A549 (cell line): ENCODE measurements at regions not wholly inside any gene's neighbourhood (a gene's known extent, or its start where the extent isn't known, plus 50 kb on each side); places are given as distances from the start of the nearest gene placed in this dataset.

ENCODE experiments used
- CBX8 ChIP-seq: fragments of 200-600 bp; sonication (generic); IDR thresholded peaks from 2 replicates; pipeline ENCODE4 v1.6.1; 2016
- CTCF ChIP-seq: fragments of >200 bp; sonication (Bioruptor Twin); formaldehyde crosslinking; IDR thresholded peaks from 3 replicates; pipeline ENCODE4 v1.5.1; 2016
- EP300 ChIP-seq, 2 experiments: fragments of >200 bp; sonication (Bioruptor Twin); formaldehyde crosslinking; IDR thresholded peaks; 2 replicates in 1 of 2; 3 replicates in 1 of 2; pipeline ENCODE4 v1.6.1; 2016 to 2017
- FOXS1 ChIP-seq: fragments of 250-450 bp; sonication (Bioruptor Pico); IDR thresholded peaks from 2 replicates; pipeline ENCODE4 v1.5.0; 2020; ENCODE audit warnings: mild to moderate bottlenecking, moderate library complexity
- HOXA7 ChIP-seq: fragments of 250-450 bp; sonication (Bioruptor Pico); IDR thresholded peaks from 2 replicates; pipeline ENCODE4 v1.5.0; 2020; ENCODE audit warnings: mild to moderate bottlenecking, moderate library complexity
- JUNB ChIP-seq: fragments of >200 bp; sonication (Bioruptor Twin); formaldehyde crosslinking; IDR thresholded peaks from 2 replicates; pipeline ENCODE4 v1.6.1; 2016
- KDM1A ChIP-seq: fragments of 200-600 bp; sonication (generic); IDR thresholded peaks from 2 replicates; pipeline ENCODE4 v1.6.1; 2016; ENCODE audit warnings: low read depth, mild to moderate bottlenecking
- POLR2A ChIP-seq: IDR thresholded peaks from 2 replicates; pipeline ENCODE4 v1.6.1; 2012; ENCODE audit warnings: mild to moderate bottlenecking, low read length
- RCOR1 ChIP-seq: fragments of 150-350 bp; IDR thresholded peaks from 2 replicates; pipeline ENCODE4 v1.6.1; 2014; ENCODE audit warnings: antibody characterized with exemption, low read length, low read depth
- RNF2 ChIP-seq: fragments of 200-600 bp; sonication (generic); IDR thresholded peaks from 2 replicates; pipeline ENCODE4 v1.6.1; 2016; ENCODE audit warnings: low read depth, mild to moderate bottlenecking, antibody characterized with exemption, moderate library complexity, borderline replicate concordance
- SMC3 ChIP-seq: fragments of >200 bp; sonication (Bioruptor Twin); formaldehyde crosslinking; IDR thresholded peaks from 3 replicates; pipeline ENCODE4 v1.6.1; 2018; ENCODE audit warnings: inconsistent platforms
- TP53 ChIP-seq: fragments of 250-450 bp; sonication (Bioruptor Pico); IDR thresholded peaks from 2 replicates; pipeline ENCODE4 v1.5.0; 2021; ENCODE audit warnings: mild to moderate bottlenecking, moderate library complexity
- USF2 ChIP-seq: fragments of 450-650 bp; IDR thresholded peaks from 2 replicates; pipeline ENCODE4 v1.6.1; 2014; ENCODE audit warnings: antibody characterized with exemption

GRCh38 chr6:159390381-159390780 lies 221.2 kb downstream of the FNDC1 start:
- no peak for TF ChIP-seq CTCF
- no peak for TF ChIP-seq USF2
- no peak for TF ChIP-seq RNF2
- TF ChIP-seq SMC3, result no peak
- no peak for TF ChIP-seq EP300 (IDR thresholded peaks at IDR 0.05)
- no peak for TF ChIP-seq TP53
- TF ChIP-seq JUNB, result no peak
- TF ChIP-seq FOXS1 (CRISPR knock-in tag), result no peak
- TF ChIP-seq RCOR1, result no peak
- TF ChIP-seq POLR2A, result no peak
- no peak for TF ChIP-seq HOXA7 (CRISPR knock-in tag)
- no peak for TF ChIP-seq CBX8
- TF ChIP-seq KDM1A, result no peak
